SK-N-SH treated with all-trans-retinoic acid at 6 μM for 48 hours (cell line): ENCODE measurements at regions not wholly inside any gene's neighbourhood (a gene's known extent, or its start where the extent isn't known, plus 50 kb on each side); places are given as distances from the start of the nearest gene placed in this dataset.
A peak's percentile ranks its signal among the peaks of the same experiment; 100 is the strongest.
"Not testable (repeated sequence)": the region's sequence is repeated elsewhere in the genome, so short reads cannot be mapped to it uniquely, and the experiment has no call there.

Source experiments
- ATAC-seq: fragments of 200-7000 bp; cut with Tn5 transposase; 3 replicates; pipeline ENCODE4 v1.9.1; 2020; ENCODE audit warnings: mild to moderate bottlenecking, moderate library complexity
- ARNTL ChIP-seq: fragments of 450-650 bp; formaldehyde crosslinking; IDR thresholded peaks from 2 replicates; pipeline ENCODE4 v1.5.0; 2020; ENCODE audit warnings: low read depth, mild to moderate bottlenecking, moderate library complexity, borderline replicate concordance
- BACH2 ChIP-seq: fragments of 250-450 bp; sonication (Bioruptor Pico); IDR thresholded peaks from 2 replicates; pipeline ENCODE4 v1.9.0; 2021; ENCODE audit warnings: mild to moderate bottlenecking, borderline replicate concordance
- CREB5 ChIP-seq: fragments of 250-450 bp; sonication (Bioruptor Pico); IDR thresholded peaks from 2 replicates; pipeline ENCODE4 v1.5.1; 2020; ENCODE audit warnings: low read depth, mild to moderate bottlenecking, moderate library complexity
- CSRNP3 ChIP-seq: fragments of 250-450 bp; sonication (Bioruptor Pico); IDR thresholded peaks from 2 replicates; pipeline ENCODE4 v1.5.1; 2021; ENCODE audit warnings: mild to moderate bottlenecking, moderate library complexity
- ESRRG ChIP-seq: fragments of 250-450 bp; sonication (Bioruptor Pico); IDR thresholded peaks from 2 replicates; pipeline ENCODE4 v1.6.1; 2021; ENCODE audit warnings: mild to moderate bottlenecking
- GLIS3 ChIP-seq: fragments of 250-450 bp; sonication (Bioruptor Pico); IDR thresholded peaks from 2 replicates; pipeline ENCODE4 v1.5.0; 2020; ENCODE audit warnings: mild to moderate bottlenecking, moderate library complexity
- OSR1 ChIP-seq: fragments of 250-450 bp; sonication (Bioruptor Pico); IDR thresholded peaks from 2 replicates; pipeline ENCODE4 v1.8.0; 2022; ENCODE audit warnings: moderate library complexity, mild to moderate bottlenecking, inconsistent platforms
- PPARA ChIP-seq: fragments of 250-450 bp; sonication (Bioruptor Pico); IDR thresholded peaks from 2 replicates; pipeline ENCODE4 v1.5.0; 2020; ENCODE audit warnings: mild to moderate bottlenecking, borderline replicate concordance
- RARB ChIP-seq: fragments of 250-450 bp; sonication (Bioruptor Pico); IDR thresholded peaks from 2 replicates; pipeline ENCODE4 v1.8.0; 2021; ENCODE audit warnings: mild to moderate bottlenecking, moderate library complexity
- SNAI2 ChIP-seq: fragments of 250-450 bp; sonication (Bioruptor Pico); IDR thresholded peaks from 2 replicates; pipeline ENCODE4 v1.5.0; 2020; ENCODE audit warnings: mild to moderate bottlenecking, moderate library complexity
- TCF4 ChIP-seq: fragments of 250-450 bp; sonication (Bioruptor Pico); IDR thresholded peaks from 2 replicates; pipeline ENCODE4 v1.8.0; 2021; ENCODE audit warnings: mild to moderate bottlenecking, moderate library complexity, borderline replicate concordance
- TOX ChIP-seq: fragments of 250-450 bp; sonication (Bioruptor Pico); IDR thresholded peaks from 2 replicates; pipeline ENCODE4 v1.8.0; 2021; ENCODE audit warnings: mild to moderate bottlenecking, moderate library complexity, borderline replicate concordance
- ZC3H10 ChIP-seq: fragments of 250-450 bp; sonication (Bioruptor Pico); IDR thresholded peaks from 2 replicates; pipeline ENCODE4 v1.5.1; 2021; ENCODE audit warnings: mild to moderate bottlenecking, moderate library complexity
- ZFP3 ChIP-seq: fragments of 250-450 bp; sonication (Bioruptor Pico); IDR thresholded peaks from 2 replicates; pipeline ENCODE4 v1.5.0; 2020; ENCODE audit warnings: mild to moderate bottlenecking, moderate library complexity
- ZFP30 ChIP-seq: fragments of 450-650 bp; formaldehyde crosslinking; IDR thresholded peaks from 2 replicates; pipeline ENCODE4 v1.5.0; 2022; ENCODE audit warnings: mild to moderate bottlenecking, moderate library complexity
- ZNF565 ChIP-seq: fragments of 450-650 bp; formaldehyde crosslinking; conservative IDR thresholded peaks from 2 replicates; pipeline ENCODE4 v1.5.0; 2020; ENCODE audit warnings: low read depth, mild to moderate bottlenecking, moderate library complexity
- ZNF70 ChIP-seq: fragments of 450-650 bp; formaldehyde crosslinking; IDR thresholded peaks from 2 replicates; pipeline ENCODE4 v1.5.0; 2020; ENCODE audit warnings: mild to moderate bottlenecking, moderate library complexity
- ZNF8 ChIP-seq: fragments of 450-650 bp; formaldehyde crosslinking; IDR thresholded peaks from 2 replicates; pipeline ENCODE4 v1.5.0; 2020; ENCODE audit warnings: mild to moderate bottlenecking, moderate library complexity
- TF ChIP-seq, protein P1 (sequence below): fragments of 250-450 bp; sonication (Bioruptor Pico); IDR thresholded peaks from 2 replicates; pipeline ENCODE4 v1.5.0; 2020; ENCODE audit warnings: mild to moderate bottlenecking, moderate library complexity
- TF ChIP-seq, protein P2 (sequence below): fragments of 250-450 bp; sonication (Bioruptor Pico); IDR thresholded peaks from 2 replicates; pipeline ENCODE4 v1.8.0; 2020; ENCODE audit warnings: mild to moderate bottlenecking, moderate library complexity, borderline replicate concordance
- TF ChIP-seq, protein P3 (sequence below): fragments of 250-450 bp; sonication (Bioruptor Pico); IDR thresholded peaks from 2 replicates; pipeline ENCODE4 v1.8.0; 2021; ENCODE audit warnings: low read depth, mild to moderate bottlenecking, moderate library complexity, borderline replicate concordance

DNA sequence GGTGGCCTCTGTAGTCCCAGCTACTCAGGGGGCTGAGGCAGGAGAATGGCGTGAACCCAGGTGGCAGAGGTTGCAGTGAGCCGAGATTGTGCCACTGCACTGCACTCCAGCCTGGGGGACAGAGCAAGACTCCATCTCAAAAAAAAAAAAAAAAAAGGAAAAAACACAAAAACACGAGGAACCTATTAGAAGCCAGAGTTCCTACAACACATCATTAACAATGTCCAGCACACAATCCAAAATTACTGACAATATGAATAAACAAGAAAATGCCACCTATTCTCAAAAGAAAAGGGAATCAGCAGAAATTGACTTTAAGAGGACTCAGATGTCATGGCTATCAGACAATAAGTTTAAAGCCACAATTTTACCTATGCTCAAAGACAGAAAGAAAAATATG is 57.3 kb upstream of the HS3ST3A1 start:
- not testable (repeated sequence) for ATAC-seq

- TF ChIP-seq ZFP3 (CRISPR knock-in tag): no peak
- TF ChIP-seq, all 23 proteins: peak for 0
- no peak for ATAC-seq
Measured at GRCh38 chr17:13665872-13666635, 64.3 kb upstream of the HS3ST3A1 start.

DNA sequence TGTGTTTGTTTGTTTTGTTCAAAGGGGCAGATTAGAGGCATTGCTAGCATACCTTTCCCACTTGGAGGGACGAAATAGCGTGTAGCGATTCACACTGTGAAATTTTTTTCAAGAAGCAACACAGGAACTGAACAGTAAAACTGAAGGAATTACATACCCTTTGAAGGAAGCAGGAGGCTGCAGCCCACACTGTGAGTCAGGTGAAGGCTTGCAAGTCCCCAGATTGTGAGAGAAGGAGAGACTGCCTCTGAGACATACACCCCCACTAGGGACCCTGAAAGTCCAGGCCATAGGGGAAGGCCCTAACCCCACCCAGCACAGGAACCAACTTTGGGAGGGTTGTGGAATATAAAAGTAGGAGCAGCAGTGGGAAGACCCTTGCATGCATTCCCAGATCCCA is 69.6 kb upstream of the HS3ST3A1 start:
- TF ChIP-seq, protein P1, sequence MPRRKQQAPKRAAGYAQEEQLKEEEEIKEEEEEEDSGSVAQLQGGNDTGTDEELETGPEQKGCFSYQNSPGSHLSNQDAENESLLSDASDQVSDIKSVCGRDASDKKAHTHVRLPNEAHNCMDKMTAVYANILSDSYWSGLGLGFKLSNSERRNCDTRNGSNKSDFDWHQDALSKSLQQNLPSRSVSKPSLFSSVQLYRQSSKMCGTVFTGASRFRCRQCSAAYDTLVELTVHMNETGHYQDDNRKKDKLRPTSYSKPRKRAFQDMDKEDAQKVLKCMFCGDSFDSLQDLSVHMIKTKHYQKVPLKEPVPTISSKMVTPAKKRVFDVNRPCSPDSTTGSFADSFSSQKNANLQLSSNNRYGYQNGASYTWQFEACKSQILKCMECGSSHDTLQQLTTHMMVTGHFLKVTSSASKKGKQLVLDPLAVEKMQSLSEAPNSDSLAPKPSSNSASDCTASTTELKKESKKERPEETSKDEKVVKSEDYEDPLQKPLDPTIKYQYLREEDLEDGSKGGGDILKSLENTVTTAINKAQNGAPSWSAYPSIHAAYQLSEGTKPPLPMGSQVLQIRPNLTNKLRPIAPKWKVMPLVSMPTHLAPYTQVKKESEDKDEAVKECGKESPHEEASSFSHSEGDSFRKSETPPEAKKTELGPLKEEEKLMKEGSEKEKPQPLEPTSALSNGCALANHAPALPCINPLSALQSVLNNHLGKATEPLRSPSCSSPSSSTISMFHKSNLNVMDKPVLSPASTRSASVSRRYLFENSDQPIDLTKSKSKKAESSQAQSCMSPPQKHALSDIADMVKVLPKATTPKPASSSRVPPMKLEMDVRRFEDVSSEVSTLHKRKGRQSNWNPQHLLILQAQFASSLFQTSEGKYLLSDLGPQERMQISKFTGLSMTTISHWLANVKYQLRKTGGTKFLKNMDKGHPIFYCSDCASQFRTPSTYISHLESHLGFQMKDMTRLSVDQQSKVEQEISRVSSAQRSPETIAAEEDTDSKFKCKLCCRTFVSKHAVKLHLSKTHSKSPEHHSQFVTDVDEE (CRISPR knock-in tag): no peak
- no peak for TF ChIP-seq BACH2
- no peak for TF ChIP-seq CSRNP3 (CRISPR knock-in tag)
- no peak for TF ChIP-seq PPARA (CRISPR knock-in tag)
- no peak for TF ChIP-seq ESRRG
- no peak for TF ChIP-seq OSR1 (CRISPR knock-in tag)
- TF ChIP-seq ZNF70 (CRISPR knock-in tag): no peak
- no peak for TF ChIP-seq RARB (CRISPR knock-in tag)
- TF ChIP-seq ZC3H10 (CRISPR knock-in tag): no peak
- TF ChIP-seq ZNF565 (CRISPR knock-in tag): no peak
- TF ChIP-seq, protein P2, sequence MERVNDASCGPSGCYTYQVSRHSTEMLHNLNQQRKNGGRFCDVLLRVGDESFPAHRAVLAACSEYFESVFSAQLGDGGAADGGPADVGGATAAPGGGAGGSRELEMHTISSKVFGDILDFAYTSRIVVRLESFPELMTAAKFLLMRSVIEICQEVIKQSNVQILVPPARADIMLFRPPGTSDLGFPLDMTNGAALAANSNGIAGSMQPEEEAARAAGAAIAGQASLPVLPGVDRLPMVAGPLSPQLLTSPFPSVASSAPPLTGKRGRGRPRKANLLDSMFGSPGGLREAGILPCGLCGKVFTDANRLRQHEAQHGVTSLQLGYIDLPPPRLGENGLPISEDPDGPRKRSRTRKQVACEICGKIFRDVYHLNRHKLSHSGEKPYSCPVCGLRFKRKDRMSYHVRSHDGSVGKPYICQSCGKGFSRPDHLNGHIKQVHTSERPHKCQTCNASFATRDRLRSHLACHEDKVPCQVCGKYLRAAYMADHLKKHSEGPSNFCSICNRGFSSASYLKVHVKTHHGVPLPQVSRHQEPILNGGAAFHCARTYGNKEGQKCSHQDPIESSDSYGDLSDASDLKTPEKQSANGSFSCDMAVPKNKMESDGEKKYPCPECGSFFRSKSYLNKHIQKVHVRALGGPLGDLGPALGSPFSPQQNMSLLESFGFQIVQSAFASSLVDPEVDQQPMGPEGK (CRISPR knock-in tag): no peak
- TF ChIP-seq ZFP30: no peak
- TF ChIP-seq, protein P3, sequence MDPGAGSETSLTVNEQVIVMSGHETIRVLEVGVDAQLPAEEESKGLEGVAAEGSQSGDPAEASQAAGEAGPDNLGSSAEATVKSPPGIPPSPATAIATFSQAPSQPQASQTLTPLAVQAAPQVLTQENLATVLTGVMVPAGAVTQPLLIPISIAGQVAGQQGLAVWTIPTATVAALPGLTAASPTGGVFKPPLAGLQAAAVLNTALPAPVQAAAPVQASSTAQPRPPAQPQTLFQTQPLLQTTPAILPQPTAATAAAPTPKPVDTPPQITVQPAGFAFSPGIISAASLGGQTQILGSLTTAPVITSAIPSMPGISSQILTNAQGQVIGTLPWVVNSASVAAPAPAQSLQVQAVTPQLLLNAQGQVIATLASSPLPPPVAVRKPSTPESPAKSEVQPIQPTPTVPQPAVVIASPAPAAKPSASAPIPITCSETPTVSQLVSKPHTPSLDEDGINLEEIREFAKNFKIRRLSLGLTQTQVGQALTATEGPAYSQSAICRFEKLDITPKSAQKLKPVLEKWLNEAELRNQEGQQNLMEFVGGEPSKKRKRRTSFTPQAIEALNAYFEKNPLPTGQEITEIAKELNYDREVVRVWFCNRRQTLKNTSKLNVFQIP (CRISPR knock-in tag): no peak
- no peak for TF ChIP-seq TOX (CRISPR knock-in tag)
- no peak for TF ChIP-seq GLIS3 (CRISPR knock-in tag)
- TF ChIP-seq ARNTL (CRISPR knock-in tag): no peak
- no peak for TF ChIP-seq SNAI2
- TF ChIP-seq TCF4: no peak
- no peak for TF ChIP-seq ZFP3 (CRISPR knock-in tag)
- ATAC-seq: peak; percentile 47; the same call in 2 of the 3 replicates

GRCh38 chr17:13671771-13672170 is 70.0 kb upstream of the HS3ST3A1 start:
- peak; percentile 69 for ATAC-seq
- TF ChIP-seq SNAI2: no peak
- TF ChIP-seq ZNF8 (CRISPR knock-in tag): no peak
- TF ChIP-seq, protein P2 (CRISPR knock-in tag): no peak
- no peak for TF ChIP-seq CSRNP3 (CRISPR knock-in tag)
- TF ChIP-seq RARB (CRISPR knock-in tag): no peak
- TF ChIP-seq, protein P3 (CRISPR knock-in tag): no peak
- TF ChIP-seq ZFP3 (CRISPR knock-in tag): no peak
- TF ChIP-seq ZNF70 (CRISPR knock-in tag): no peak
- TF ChIP-seq ZNF565 (CRISPR knock-in tag): no peak
- TF ChIP-seq ARNTL (CRISPR knock-in tag): no peak
- TF ChIP-seq CREB5 (CRISPR knock-in tag): no peak
- no peak for TF ChIP-seq OSR1 (CRISPR knock-in tag)
